KMS-11 (cell line): ENCODE measurements at regions not wholly inside any gene's neighbourhood (a gene's known extent, or its start where the extent isn't known, plus 50 kb on each side); places are given as distances from the start of the nearest gene placed in this dataset.

Source experiments
- H2AFZ ChIP-seq: fragments of 200-600 bp; sonication (generic); 2 replicates; pipeline ENCODE4 v1.6.1; 2016; ENCODE audit warnings: antibody characterized with exemption, mixed run types, low read depth
- H3K27ac ChIP-seq: fragments of 200-600 bp; sonication (generic); 2 replicates; pipeline ENCODE4 v1.6.1; 2016; ENCODE audit warnings: mild to moderate bottlenecking, mixed run types
- H3K27me3 ChIP-seq: fragments of 200-600 bp; sonication (generic); 2 replicates; pipeline ENCODE4 v1.6.1; 2017; ENCODE audit warnings: mild to moderate bottlenecking, low read depth, mixed run types, moderate library complexity; ENCODE audit not compliant: insufficient read depth
- H3K36me3 ChIP-seq: fragments of 200-600 bp; sonication (generic); 2 replicates; pipeline ENCODE4 v1.6.1; 2017; ENCODE audit warnings: mild to moderate bottlenecking, mixed run types; ENCODE audit not compliant: insufficient read depth
- H3K4me1 ChIP-seq: fragments of 200-600 bp; sonication (generic); 2 replicates; pipeline ENCODE4 v1.6.1; 2016; ENCODE audit warnings: mild to moderate bottlenecking, low read depth, mixed run types; ENCODE audit not compliant: poor library complexity, severe bottlenecking
- H3K4me2 ChIP-seq: fragments of 200-600 bp; sonication (generic); 2 replicates; pipeline ENCODE4 v1.7.0; 2016; ENCODE audit warnings: mild to moderate bottlenecking, mixed run types
- H3K4me3 ChIP-seq: fragments of 200-600 bp; sonication (generic); IDR thresholded peaks from 2 replicates; pipeline ENCODE4 v1.6.1; 2017; ENCODE audit warnings: low read depth, low read length, mixed read lengths; ENCODE audit not compliant: insufficient read depth
- H3K79me2 ChIP-seq: fragments of 200-600 bp; sonication (generic); 2 replicates; pipeline ENCODE4 v1.6.1; 2016; ENCODE audit warnings: low read depth, mixed run types; ENCODE audit not compliant: insufficient read depth
- H3K9ac ChIP-seq: fragments of 200-600 bp; sonication (generic); 2 replicates; pipeline ENCODE4 v1.6.1; 2016; ENCODE audit warnings: mild to moderate bottlenecking, mixed run types
- H4K20me1 ChIP-seq: fragments of 200-600 bp; sonication (generic); 2 replicates; pipeline ENCODE4 v1.6.1; 2016; ENCODE audit warnings: mild to moderate bottlenecking, mixed run types; ENCODE audit not compliant: insufficient read depth
- CTCF ChIP-seq: fragments of 200-600 bp; sonication (generic); conservative IDR thresholded peaks from 2 replicates; pipeline ENCODE4 v1.6.1; 2017; ENCODE audit warnings: low read depth, mild to moderate bottlenecking, antibody characterized with exemption, low read length, moderate library complexity, mixed read lengths

- H2AFZ ChIP-seq, result no peak overlapping the region
- H3K4me3 ChIP-seq, result no peak overlapping the region
- no peaks in the 10 kb centered on the region for H3K79me2 ChIP-seq
- H4K20me1 ChIP-seq, result no peaks in the 10 kb centered on the region
- H3K36me3 ChIP-seq, result no peaks in the 10 kb centered on the region
- H3K4me2 ChIP-seq, result no peak overlapping the region
- H3K9ac ChIP-seq, result no peak overlapping the region
- H3K27me3 ChIP-seq, result no peaks in the 10 kb centered on the region
- no peaks in the 10 kb centered on the region for H3K4me1 ChIP-seq
- H3K27ac ChIP-seq, result no peak overlapping the region
- no peak for TF ChIP-seq CTCF
Measured at GRCh38 chr4:137300776-137301175, 231.5 kb downstream of the PCDH18 start.

GRCh38 chr4:137299281-137299680, 233.0 kb downstream of the PCDH18 start:
- Histone ChIP-seq H3K79me2 (no peaks in the 10 kb centered on the region), H3K9ac (no peak overlapping the region), H3K4me3 (no peak overlapping the region), H2AFZ (no peak overlapping the region), H3K4me1 (no peaks in the 10 kb centered on the region), H3K27me3 (no peaks in the 10 kb centered on the region), H3K36me3 (no peaks in the 10 kb centered on the region), H3K4me2 (no peak overlapping the region), H4K20me1 (no peaks in the 10 kb centered on the region), H3K27ac (no peak overlapping the region)
- no peak for TF ChIP-seq CTCF

- Histone ChIP-seq H3K9ac (no peak overlapping the region), H3K4me2 (no peak overlapping the region), H3K27me3 (no peaks in the 10 kb centered on the region), H4K20me1 (no peaks in the 10 kb centered on the region), H3K27ac (no peak overlapping the region), H3K79me2 (no peaks in the 10 kb centered on the region), H2AFZ (no peak overlapping the region), H3K4me3 (no peak overlapping the region), H3K4me1 (no peaks in the 10 kb centered on the region), H3K36me3 (no peaks in the 10 kb centered on the region)
- TF ChIP-seq CTCF, result no peak
Measured at GRCh38 chr4:137293281-137293680, 239.0 kb downstream of the PCDH18 start.

- Histone ChIP-seq H3K4me1 (no peaks in the 10 kb centered on the region), H4K20me1 (no peaks in the 10 kb centered on the region), H3K9ac (no peak overlapping the region), H3K27me3 (no peaks in the 10 kb centered on the region), H3K79me2 (no peaks in the 10 kb centered on the region), H3K36me3 (no peaks in the 10 kb centered on the region), H2AFZ (no peak overlapping the region), H3K27ac (no peak overlapping the region), H3K4me3 (no peak overlapping the region), H3K4me2 (no peak overlapping the region)
- no peak for TF ChIP-seq CTCF
Measured at GRCh38 chr4:137283737-137284136, 248.6 kb downstream of the PCDH18 start.

- no peak for TF ChIP-seq CTCF
- Histone ChIP-seq H3K27me3 (no peaks in the 10 kb centered on the region), H3K9ac (no peak overlapping the region), H2AFZ (no peak overlapping the region), H3K36me3 (no peaks in the 10 kb centered on the region), H3K4me3 (no peak overlapping the region), H3K4me2 (no peak overlapping the region), H3K4me1 (no peaks in the 10 kb centered on the region), H4K20me1 (no peaks in the 10 kb centered on the region), H3K79me2 (no peaks in the 10 kb centered on the region), H3K27ac (no peak overlapping the region)
Measured at GRCh38 chr4:137278431-137278830, 253.9 kb downstream of the PCDH18 start.
